ENCODE measurements at regions not wholly inside any gene's neighbourhood (a gene's known extent, or its start where the extent isn't known, plus 50 kb on each side); places are given as distances from the start of the nearest gene placed in this dataset.

DNA sequence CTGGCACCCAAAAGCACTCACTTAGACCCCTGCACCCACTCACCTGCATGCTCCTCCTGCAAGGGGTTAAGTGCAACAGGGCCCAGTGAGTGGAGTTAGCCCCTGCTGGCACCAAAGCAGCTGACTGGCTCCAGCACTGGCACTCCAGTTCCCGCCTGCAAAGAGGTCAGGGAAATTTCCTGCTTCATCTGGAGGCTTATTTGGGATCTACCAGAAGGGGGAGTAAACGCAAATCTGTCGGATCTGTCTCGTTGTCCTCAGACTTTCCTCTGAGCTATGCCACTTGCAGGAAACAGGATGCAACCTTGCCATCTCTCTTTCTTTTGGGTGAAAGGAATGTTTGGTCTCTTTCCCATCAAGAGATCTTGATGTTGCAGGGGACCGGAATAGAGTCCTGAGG is 435.6 kb downstream of the PCDH10 start:
- TF ChIP-seq, protein P1, sequence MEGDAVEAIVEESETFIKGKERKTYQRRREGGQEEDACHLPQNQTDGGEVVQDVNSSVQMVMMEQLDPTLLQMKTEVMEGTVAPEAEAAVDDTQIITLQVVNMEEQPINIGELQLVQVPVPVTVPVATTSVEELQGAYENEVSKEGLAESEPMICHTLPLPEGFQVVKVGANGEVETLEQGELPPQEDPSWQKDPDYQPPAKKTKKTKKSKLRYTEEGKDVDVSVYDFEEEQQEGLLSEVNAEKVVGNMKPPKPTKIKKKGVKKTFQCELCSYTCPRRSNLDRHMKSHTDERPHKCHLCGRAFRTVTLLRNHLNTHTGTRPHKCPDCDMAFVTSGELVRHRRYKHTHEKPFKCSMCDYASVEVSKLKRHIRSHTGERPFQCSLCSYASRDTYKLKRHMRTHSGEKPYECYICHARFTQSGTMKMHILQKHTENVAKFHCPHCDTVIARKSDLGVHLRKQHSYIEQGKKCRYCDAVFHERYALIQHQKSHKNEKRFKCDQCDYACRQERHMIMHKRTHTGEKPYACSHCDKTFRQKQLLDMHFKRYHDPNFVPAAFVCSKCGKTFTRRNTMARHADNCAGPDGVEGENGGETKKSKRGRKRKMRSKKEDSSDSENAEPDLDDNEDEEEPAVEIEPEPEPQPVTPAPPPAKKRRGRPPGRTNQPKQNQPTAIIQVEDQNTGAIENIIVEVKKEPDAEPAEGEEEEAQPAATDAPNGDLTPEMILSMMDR (IDR thresholded peaks at IDR 0.05; ENCODE audit: extremely low read depth in 1 of 2, insufficient read depth in 1 of 2, low read depth in 1 of 2, low read length in 2 of 2): no peak
- TF ChIP-seq MYC (IDR thresholded peaks at IDR 0.05; ENCODE audit: low read depth, low read length): no peak
- TF ChIP-seq POLR2AphosphoS5 (IDR thresholded peaks at IDR 0.05; ENCODE audit: insufficient read depth, low read depth, low read length): no peak
- no peak for TF ChIP-seq POLR2A (IDR thresholded peaks at IDR 0.05; ENCODE audit: low read depth, low read length)
